DOHH2 (cell line): ENCODE measurements at regions not wholly inside any gene's neighbourhood (a gene's known extent, or its start where the extent isn't known, plus 50 kb on each side); places are given as distances from the start of the nearest gene placed in this dataset.

Experiments
- H3F3A ChIP-seq: fragments of 200-600 bp; sonication (generic), shearing (Covaris generic); 2 replicates; pipeline ENCODE4 v1.6.0; 2016; ENCODE audit warnings: antibody characterized with exemption, mild to moderate bottlenecking; ENCODE audit not compliant: control insufficient read depth, insufficient read depth
- H3K27ac ChIP-seq: fragments of 200-600 bp; sonication (generic); 2 replicates; pipeline ENCODE4 v1.5.1; 2014; ENCODE audit warnings: low read depth, mild to moderate bottlenecking, low read length, moderate library complexity
- H3K27me3 ChIP-seq: fragments of 200-600 bp; sonication (generic); 2 replicates; pipeline ENCODE4 v1.6.1; 2014; ENCODE audit warnings: mild to moderate bottlenecking, low read length, mixed read lengths; ENCODE audit not compliant: control insufficient read depth
- H3K36me3 ChIP-seq: fragments of 200-600 bp; sonication (generic); 2 replicates; pipeline ENCODE4 v1.6.1; 2014; ENCODE audit warnings: mild to moderate bottlenecking, low read length, moderate library complexity, mixed read lengths; ENCODE audit not compliant: control insufficient read depth
- H3K4me1 ChIP-seq: fragments of 200-600 bp; sonication (generic); 2 replicates; pipeline ENCODE4 v1.6.1; 2014; ENCODE audit warnings: mild to moderate bottlenecking, low read length, mixed read lengths; ENCODE audit not compliant: control insufficient read depth
- H3K4me2 ChIP-seq: fragments of 200-600 bp; sonication (generic); 2 replicates; pipeline ENCODE4 v1.6.0; 2014; ENCODE audit warnings: mild to moderate bottlenecking, low read length, moderate library complexity
- H3K4me3 ChIP-seq: fragments of 200-600 bp; sonication (generic); 2 replicates; pipeline ENCODE4 v1.5.1; 2014; ENCODE audit warnings: mild to moderate bottlenecking, low read length, mixed read lengths
- H3K79me2 ChIP-seq: fragments of 200-600 bp; sonication (generic); 2 replicates; pipeline ENCODE4 v1.6.1; 2014; ENCODE audit warnings: mild to moderate bottlenecking, low read length, mixed read lengths; ENCODE audit not compliant: control insufficient read depth
- H3K9me2 ChIP-seq: fragments of 200-600 bp; sonication (generic); replicated peaks from 2 replicates; pipeline ENCODE4 v1.6.1; 2014; ENCODE audit warnings: mild to moderate bottlenecking, low read length, mixed read lengths; ENCODE audit not compliant: control insufficient read depth
- H3K9me3 ChIP-seq: fragments of 200-600 bp; sonication (generic); 2 replicates; pipeline ENCODE4 v1.6.1; 2014; ENCODE audit warnings: antibody characterized with exemption, low read length, mixed read lengths; ENCODE audit not compliant: control insufficient read depth, insufficient read depth
- H4K20me1 ChIP-seq: fragments of 200-600 bp; sonication (generic); 2 replicates; pipeline ENCODE4 v1.6.0; 2014; ENCODE audit warnings: low read depth, mild to moderate bottlenecking, antibody characterized with exemption, low read length, moderate library complexity; ENCODE audit not compliant: control insufficient read depth, insufficient read depth
- CTCF ChIP-seq: fragments of 200-600 bp; sonication (generic); IDR thresholded peaks from one replicate; pipeline ENCODE4 v1.5.1; 2014; ENCODE audit warnings: antibody characterized with exemption, mild to moderate bottlenecking, low read depth, low read length; ENCODE audit not compliant: poor library complexity, severe bottlenecking
- EZH2phosphoT487 ChIP-seq: fragments of 200-600 bp; sonication (generic); IDR thresholded peaks from 2 replicates; pipeline ENCODE4 v1.6.1; 2017; ENCODE audit warnings: borderline replicate concordance, mild to moderate bottlenecking, antibody characterized with exemption, low read length, moderate library complexity, mixed read lengths

GRCh38 chr13:18959229-18959628 is 222.4 kb downstream of the TUBA3C start:
- Histone ChIP-seq H3K4me3 (no peak overlapping the region), H4K20me1 (no peaks in the 10 kb centered on the region), H3K9me3 (peaks cover 65% of the 10 kb centered on the region; the same call in 1 of the 2 replicates), H3F3A (no peaks in the 10 kb centered on the region), H3K4me1 (no peaks in the 10 kb centered on the region), H3K9me2 (no peaks in the 10 kb centered on the region), H3K4me2 (no peak overlapping the region), H3K27ac (no peak overlapping the region), H3K36me3 (no peaks in the 10 kb centered on the region), H3K79me2 (no peaks in the 10 kb centered on the region), H3K27me3 (no peaks in the 10 kb centered on the region)
- TF ChIP-seq EZH2phosphoT487: no peak
- TF ChIP-seq CTCF: no peak

DNA sequence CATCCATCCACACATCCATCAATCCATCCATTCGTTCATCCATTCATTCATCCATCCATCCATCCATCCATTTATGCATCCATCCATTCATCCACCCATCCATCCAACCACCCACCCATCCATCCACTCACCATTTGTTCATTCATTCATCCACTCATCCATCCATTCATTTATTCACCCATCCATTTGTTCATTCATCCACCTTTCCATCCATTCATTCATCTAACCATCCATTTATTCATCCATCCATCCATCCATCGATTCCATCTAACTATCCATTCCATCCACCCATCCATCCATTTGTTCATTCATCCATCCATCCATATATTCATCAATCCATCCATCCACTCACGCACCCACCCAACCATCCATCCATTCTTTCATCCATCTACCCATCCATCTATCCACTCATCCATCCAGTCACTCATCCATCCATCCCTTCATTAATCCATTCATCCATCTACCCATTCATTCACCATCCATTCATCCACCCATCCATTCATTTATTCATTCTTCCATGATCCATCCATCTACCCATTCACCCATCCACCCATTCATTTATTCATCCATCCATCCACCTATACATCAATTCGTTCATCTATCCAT is 225.0 kb downstream of the TUBA3C start:
- H3K4me1 ChIP-seq: no peaks in the 10 kb centered on the region
- H3K79me2 ChIP-seq: no peaks in the 10 kb centered on the region
- H3F3A ChIP-seq: no peaks in the 10 kb centered on the region
- no peak for TF ChIP-seq CTCF
- TF ChIP-seq EZH2phosphoT487: no peak
- no peaks in the 10 kb centered on the region for H3K9me2 ChIP-seq
- no peaks in the 10 kb centered on the region for H4K20me1 ChIP-seq
- no peak overlapping the region for H3K27ac ChIP-seq
- no peak overlapping the region for H3K4me2 ChIP-seq
- no peaks in the 10 kb centered on the region for H3K27me3 ChIP-seq
- no peak overlapping the region for H3K4me3 ChIP-seq
- H3K36me3 ChIP-seq: no peaks in the 10 kb centered on the region
- H3K9me3 ChIP-seq: peaks cover 68% of the 10 kb centered on the region; the same call in 1 of the 2 replicates

- Histone ChIP-seq H4K20me1 (no peaks in the 10 kb centered on the region), H3K9me2 (no peaks in the 10 kb centered on the region), H3K27ac (no peak overlapping the region), H3F3A (no peaks in the 10 kb centered on the region), H3K27me3 (no peaks in the 10 kb centered on the region), H3K36me3 (no peaks in the 10 kb centered on the region), H3K9me3 (peaks cover 72% of the 10 kb centered on the region; the same call in 1 of the 2 replicates), H3K4me1 (no peaks in the 10 kb centered on the region), H3K4me3 (no peak overlapping the region), H3K79me2 (no peaks in the 10 kb centered on the region), H3K4me2 (no peak overlapping the region)
- TF ChIP-seq EZH2phosphoT487 (no peak), CTCF (no peak)
Measured at GRCh38 chr13:18954254-18954653, 227.4 kb downstream of the TUBA3C start.
